ENCODE measurements at regions not wholly inside any gene's neighbourhood (a gene's known extent, or its start where the extent isn't known, plus 50 kb on each side); places are given as distances from the start of the nearest gene placed in this dataset.

DNA sequence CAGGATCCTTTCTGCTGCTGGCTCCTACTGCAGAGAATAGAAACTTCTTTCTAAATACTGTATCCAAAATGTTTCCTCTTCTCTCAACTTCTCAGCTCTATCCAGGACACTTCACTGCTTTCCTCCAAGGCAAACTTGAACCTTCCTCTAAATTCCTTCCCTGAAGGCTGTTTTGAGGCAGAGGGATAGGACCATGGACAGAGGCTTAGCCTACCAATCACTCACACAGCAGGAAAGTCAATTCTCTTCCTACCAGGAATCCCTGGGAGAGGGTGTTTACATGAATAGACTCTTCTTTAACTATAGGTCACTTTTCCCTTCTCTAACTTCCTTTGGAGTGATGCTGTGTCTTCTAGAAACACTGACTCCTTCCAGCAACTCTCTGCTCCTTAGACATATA, 115.6 kb upstream of the MKLN1 start:
- H3K4me3 ChIP-seq (ENCODE audit: low read depth, low read length) = no peak overlapping the region
- TF ChIP-seq, protein P1, sequence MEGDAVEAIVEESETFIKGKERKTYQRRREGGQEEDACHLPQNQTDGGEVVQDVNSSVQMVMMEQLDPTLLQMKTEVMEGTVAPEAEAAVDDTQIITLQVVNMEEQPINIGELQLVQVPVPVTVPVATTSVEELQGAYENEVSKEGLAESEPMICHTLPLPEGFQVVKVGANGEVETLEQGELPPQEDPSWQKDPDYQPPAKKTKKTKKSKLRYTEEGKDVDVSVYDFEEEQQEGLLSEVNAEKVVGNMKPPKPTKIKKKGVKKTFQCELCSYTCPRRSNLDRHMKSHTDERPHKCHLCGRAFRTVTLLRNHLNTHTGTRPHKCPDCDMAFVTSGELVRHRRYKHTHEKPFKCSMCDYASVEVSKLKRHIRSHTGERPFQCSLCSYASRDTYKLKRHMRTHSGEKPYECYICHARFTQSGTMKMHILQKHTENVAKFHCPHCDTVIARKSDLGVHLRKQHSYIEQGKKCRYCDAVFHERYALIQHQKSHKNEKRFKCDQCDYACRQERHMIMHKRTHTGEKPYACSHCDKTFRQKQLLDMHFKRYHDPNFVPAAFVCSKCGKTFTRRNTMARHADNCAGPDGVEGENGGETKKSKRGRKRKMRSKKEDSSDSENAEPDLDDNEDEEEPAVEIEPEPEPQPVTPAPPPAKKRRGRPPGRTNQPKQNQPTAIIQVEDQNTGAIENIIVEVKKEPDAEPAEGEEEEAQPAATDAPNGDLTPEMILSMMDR (conservative IDR thresholded peaks at IDR 0.05; ENCODE audit: low read depth, low read length) = no peak
- no peak for DNase-seq (ENCODE audit: low read depth)

DNA sequence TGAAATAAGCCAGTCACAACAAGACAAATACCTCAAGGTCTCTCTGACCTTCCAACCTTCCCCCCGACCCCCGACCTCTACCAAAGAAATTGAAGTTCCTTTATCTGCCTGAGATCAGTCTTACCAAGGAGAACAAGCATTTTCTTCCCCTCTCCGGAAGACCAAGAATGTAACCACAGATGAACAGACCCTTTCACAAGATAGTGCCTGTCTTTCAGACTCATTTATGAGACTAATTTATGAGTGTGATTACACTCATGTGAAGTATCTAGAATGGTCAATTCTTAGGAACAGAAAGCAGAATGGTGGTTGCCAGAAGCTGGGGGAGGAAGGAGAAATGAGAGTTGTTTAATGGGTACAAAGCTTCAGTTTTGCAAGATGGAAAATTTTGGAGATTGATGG, 108.9 kb upstream of the MKLN1 start:
- H3K4me3 ChIP-seq (ENCODE audit: low read depth, low read length) = no peak overlapping the region
- TF ChIP-seq, protein P1 (conservative IDR thresholded peaks at IDR 0.05; ENCODE audit: low read depth, low read length) = no peak
- no peak for DNase-seq (ENCODE audit: low read depth)

DNA sequence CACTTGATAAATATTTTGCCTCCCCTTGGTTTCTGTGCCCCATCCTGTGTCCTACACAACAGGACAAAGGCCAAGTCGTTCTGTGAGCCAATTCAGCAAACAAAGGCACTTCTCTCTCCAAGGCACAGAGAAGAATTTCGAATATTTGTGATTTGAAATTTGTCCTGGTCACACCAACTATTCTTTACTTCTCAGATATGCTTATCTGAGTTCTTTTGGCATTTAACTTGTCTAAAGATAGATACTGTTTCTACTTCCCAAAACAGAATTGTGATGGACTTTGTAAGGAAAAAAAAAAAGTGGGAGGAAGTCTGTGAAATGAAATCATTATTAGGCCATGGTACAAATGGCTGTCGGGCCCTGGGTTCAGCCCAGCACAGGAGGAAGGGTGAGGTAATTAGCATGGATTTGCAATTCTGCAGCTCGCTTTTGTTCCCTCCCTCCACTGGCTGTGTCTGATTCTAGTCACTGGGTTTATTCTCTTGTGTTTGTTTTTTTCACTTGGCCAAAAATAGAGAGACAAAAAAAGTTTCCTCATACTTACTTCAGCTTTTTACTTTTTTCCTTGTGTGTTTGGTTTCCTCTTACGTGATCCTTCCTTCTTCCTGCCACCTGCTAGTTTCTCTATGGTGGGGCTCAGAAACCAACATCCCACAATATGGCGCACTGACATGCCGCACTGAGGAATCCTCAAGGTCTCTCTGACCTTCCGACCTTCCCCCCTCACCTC, 108.2 kb upstream of the MKLN1 start:
- no peak for DNase-seq (ENCODE audit: low read depth)
- TF ChIP-seq, protein P1 (conservative IDR thresholded peaks at IDR 0.05; ENCODE audit: low read depth, low read length) = no peak
- H3K4me3 ChIP-seq (ENCODE audit: low read depth, low read length) = no peak overlapping the region

DNA sequence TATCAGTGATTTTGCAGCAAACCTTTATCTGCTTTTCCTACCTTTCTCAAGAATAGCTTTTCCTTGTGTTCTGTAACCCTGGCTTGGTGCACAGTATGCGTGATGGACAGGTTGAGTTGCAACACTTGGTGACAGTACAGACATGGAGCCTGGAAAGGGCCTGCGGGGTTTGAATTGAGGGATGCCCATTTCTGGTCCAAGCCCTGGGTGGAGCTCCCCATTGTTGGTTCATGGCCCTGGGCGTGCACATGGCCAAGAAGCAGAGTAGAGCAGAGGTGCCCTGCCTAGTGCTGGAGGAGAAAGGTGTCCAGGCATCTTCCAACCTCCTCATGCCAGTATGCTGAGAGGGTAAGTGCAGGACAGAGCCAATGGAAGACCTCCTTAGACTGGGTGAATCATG, 106.6 kb upstream of the MKLN1 start:
- DNase-seq (ENCODE audit: low read depth) = no peak
- TF ChIP-seq, protein P1 (conservative IDR thresholded peaks at IDR 0.05; ENCODE audit: low read depth, low read length) = no peak

DNA sequence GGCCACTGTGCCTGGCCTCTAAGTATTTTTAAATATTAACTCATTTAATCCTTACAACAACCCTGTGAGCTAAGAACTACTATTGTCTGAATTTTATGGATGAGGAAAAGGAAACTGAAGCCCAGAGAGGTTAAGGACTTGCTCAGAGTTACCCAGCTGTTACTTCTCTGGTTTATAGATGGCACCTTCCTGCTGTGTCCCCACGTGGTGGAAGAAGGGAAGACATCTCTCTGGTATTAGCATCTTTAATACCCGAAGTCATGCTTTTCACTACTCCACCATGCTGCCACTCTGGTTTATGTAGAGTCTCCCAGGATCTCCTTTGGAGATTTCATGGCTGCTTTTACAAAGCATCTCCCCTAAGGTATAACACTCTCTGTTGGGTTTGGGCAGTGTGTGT, 105.5 kb upstream of the MKLN1 start:
- TF ChIP-seq, protein P1 (conservative IDR thresholded peaks at IDR 0.05; ENCODE audit: low read depth, low read length) = peak; percentile 25
- no peak overlapping the region for H3K4me3 ChIP-seq (ENCODE audit: low read depth, low read length)
- DNase-seq (ENCODE audit: low read depth) = no peak

More for the DNA sequence above, 106.6 kb upstream of the MKLN1 start:
- no peak overlapping the region for H3K4me3 ChIP-seq (ENCODE audit: low read depth, low read length)

DNA sequence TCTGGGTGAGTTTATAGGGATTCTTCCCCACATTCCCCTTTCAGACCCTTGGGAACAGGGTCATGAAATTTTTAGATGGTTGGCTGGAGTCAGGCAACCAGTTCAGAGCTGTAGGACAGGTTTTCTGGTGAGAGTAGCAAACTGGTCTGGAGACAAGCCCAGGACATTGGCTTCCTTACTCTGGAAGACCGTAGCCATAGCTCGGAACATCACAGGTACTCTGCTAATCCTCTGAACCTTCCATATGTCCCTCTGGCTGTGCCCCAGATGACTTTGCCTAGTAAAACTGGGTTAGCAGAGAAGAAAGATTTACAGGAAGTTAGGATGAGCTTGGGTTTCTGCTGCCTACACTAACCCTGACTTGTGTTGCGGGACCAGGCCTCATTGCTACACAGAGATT, 104.5 kb upstream of the MKLN1 start:
- DNase-seq (ENCODE audit: low read depth) = no peak
- TF ChIP-seq, protein P1 (conservative IDR thresholded peaks at IDR 0.05; ENCODE audit: low read depth, low read length) = no peak
- H3K4me3 ChIP-seq (ENCODE audit: low read depth, low read length) = no peak overlapping the region

DNA sequence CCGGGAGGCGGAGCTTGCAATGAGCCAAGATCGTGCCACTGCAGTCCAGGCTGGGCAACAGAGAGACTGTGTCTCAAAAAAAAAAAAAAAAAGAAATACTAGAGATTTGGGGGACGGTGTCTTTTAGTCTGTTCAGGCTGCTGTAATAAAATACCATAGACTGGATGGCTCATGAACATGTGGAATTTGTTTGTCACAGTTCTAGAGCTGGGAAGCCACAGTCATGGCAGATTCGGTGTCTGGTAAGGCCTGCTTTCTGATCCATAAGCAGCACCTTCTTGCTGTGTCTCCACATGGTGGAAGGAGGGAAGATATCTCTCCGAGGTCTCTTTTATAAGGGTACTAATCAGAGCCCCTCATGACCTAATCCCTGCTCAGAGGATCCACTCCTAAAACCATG, 102.7 kb upstream of the MKLN1 start:
- H3K4me3 ChIP-seq (ENCODE audit: low read depth, low read length) = no peak overlapping the region
- DNase-seq (ENCODE audit: low read depth) = no peak
- TF ChIP-seq, protein P1 (conservative IDR thresholded peaks at IDR 0.05; ENCODE audit: low read depth, low read length) = no peak

Data from epithelial cell of proximal tubule (primary cell).